Glomerular visceral epithelial cell (primary cell): ENCODE measurements at regions not wholly inside any gene's neighbourhood (a gene's known extent, or its start where the extent isn't known, plus 50 kb on each side); places are given as distances from the start of the nearest gene placed in this dataset.

ENCODE experiments used
- DNase-seq: peaks from one replicate; pipeline ENCODE4 v3.0.0-alpha.2; 2016; ENCODE audit errors: extremely low spot score

DNA sequence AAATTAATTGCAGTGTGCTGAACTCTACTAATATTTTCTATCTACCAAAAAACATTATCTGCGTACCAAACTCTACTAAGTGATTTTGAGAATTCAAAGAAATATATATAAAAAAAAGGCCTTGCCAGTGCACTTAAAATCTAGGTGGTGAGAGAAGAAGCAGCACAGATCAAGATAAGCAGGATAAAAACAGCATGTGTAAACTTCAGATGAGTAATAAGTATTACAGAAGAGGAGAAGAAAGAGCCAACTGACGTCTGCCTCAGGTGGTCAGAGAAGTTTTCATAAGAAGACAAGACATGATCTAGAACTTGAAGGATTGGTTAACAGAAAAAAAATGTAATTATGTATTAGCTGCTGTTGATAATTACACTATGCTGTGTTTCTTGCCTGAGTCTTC lies 166.4 kb downstream of the DUSP6 start:
- no peak for DNase-seq

DNA sequence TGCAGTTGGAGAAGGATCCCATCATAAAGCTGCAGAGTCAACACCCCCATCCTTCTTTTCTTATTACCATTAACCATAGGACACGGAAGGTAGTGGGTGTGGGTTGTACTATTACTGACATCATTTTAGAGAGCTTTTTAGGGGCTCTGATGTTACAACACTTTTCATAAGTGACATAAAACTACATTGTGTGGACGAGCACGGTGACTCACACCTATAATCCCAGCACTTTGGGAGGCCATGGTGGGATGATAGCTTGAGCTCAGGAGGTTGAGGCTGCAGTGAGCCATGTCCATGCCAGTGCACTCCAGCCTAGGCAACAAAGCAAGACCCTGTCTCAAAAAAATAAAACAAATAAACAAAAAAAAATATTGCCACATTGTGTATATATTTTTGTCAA lies 167.1 kb downstream of the DUSP6 start:
- DNase-seq, result no peak

DNA sequence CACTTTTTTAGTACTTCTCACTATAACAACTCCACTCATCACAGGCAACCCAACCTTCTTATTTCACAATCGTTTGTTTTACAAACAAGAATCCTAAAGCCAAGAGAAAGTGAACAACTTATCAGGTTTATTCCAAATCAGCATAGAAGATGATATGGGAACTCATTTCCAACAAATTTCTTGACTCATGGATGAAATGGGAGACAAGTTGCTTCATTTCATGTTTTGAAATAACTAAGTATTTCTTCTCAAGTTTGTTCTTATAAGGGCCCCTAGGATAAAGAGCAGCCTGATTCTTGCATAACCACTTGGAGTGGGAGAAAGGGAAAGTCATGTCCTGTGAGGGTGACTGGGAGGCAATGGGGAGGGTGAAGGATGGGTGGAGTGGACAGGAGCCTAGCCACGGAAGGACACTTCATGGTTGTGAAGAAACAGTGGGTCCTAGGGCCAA lies 168.3 kb downstream of the DUSP6 start:
- DNase-seq, result no peak

DNA sequence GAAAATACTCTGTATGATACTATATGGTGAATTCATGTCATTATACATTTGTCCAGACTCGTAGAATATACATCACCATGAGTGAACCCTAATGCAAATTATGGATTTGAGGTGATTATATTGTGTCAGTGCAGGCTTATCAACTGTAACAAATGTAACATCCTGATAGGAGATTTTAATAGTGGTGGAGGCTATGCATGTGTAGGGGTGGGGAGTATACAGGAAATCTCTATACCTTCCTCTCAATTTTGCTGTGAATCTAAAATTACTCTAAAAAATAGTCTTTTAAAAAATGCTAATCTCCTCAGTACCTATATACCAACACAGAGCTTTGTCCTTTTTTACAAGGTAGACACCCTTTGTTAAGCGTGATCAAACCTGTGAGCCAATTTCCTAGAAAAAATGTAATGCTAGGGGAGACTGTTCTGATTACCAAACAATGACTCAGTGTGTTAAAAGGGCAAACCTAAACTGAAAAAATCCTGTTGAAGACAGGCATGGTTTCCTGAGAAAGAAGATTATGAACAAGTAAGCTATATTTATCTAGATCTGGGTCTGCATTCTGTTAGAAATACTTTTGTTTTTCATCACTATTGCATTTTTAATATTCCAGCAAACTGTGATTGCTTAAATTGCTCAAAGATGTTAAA lies 170.9 kb downstream of the DUSP6 start:
- DNase-seq, result no peak

DNA sequence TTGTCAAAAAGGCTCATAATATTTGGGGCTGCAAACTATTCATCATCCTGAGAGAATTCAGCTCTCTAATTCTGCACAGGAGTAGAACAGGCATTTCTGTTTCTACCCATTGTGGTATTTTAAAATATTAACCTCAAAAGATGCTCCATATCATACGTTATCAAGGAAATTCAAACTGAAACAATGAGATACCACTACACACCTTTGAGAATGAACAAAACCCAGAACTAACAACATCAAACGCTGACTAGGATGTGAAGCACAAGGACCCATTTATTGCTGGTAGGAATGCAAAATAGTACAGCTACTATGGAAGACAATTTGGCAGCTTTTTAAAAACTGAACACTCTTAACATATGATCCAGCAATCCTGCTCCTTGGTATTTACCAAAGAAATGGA lies 171.8 kb downstream of the DUSP6 start:
- DNase-seq, result no peak

DNA sequence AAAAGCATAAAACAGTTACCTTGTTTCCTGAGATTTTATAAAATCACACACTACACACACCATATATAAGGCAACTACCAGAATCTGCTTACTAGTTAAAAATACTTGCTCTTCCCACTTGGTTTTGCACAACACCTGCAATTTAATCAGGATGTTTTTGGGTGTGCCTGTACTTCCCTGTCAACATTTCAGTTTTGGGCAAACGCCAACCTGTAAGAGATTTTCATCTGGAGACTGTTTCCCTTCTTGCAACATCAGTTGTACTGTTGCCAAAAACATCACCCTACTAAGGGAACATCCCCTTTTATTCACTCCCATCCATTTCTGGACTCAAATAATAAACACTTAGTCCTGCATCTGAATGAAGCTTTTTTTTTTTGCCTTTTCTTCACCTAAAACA lies 172.3 kb downstream of the DUSP6 start:
- DNase-seq, result peak; percentile 17

DNA sequence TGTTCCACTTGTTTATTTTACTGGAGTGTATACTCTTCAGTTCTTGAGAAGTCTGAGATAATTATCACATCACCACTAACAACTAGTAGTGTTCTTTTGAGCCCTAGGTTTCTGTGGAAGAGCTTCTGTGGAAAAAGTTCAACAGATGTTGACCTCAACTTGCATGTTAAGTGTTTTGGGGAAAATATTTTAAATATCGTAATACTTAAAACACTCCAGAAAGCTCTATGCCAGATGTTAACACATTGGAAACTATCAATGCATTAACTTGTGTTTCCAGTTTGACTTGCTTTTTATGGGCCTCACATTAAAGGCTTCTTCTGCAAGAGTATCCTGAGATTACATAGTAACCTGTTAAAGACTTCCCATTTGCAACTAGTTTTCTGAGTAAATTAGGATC lies 173.1 kb downstream of the DUSP6 start:
- DNase-seq, result no peak

DNA sequence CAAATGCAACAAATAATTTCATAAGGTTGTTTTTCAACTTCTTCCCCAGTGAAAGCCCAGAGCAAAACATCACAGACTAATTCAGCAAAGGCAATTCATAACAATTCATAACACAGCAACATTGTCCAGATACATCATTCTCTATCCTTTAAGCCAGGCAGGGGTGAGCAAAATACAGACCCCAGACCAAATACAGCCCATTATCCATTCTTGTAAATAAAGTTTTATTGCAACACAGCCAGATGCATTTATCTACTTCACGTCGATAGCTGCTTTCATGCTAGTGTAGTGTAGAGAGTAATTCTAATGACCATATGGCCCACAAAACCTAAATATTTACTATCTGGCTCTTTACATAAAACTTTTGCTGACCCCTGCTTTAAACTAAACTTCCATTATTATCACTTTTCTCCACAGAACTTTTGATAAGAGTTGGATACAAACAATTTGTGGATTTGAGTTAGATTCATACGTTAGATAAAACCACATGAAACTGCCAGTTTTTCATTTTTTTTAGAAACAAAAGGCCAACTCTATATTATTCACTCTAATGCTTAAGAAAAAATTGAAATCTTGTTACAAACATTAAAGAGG lies 174.4 kb downstream of the DUSP6 start:
- no peak for DNase-seq

DNA sequence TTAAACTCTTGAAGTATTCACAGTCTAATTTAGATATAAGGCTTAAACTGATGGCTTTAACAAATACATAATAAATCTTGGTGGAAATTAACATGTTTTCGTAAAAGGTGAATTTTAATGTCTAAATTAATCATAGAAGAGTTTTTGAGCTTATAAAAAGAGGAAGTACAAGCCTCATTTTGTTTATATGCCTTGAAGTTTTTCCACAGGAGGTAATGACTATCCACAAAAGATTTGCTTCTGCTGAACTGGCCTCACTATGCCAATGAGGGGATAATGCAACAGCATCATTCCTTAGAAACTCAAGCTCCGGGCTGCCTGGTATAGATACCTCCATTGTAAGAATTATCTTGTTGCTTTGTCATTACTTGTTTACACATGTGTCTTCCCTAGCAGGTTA lies 175.6 kb downstream of the DUSP6 start:
- DNase-seq, result no peak

DNA sequence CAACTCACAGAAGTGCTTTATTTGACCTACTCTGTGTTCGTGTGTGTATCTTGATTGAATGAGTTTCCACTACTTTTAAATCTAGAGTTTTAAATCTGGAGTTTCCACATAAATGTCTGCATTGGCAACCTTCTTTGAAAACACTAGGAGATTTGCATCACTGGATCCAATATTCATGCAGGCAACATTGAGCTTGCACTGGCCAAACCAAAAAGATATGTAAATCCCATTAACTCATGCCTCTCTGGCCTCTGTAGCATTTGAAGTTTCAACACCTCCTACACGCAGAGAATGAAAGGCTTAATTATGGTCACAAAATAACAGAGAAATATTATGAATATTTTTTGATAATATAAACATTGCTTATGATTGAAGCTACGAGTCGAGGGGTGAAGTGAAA lies 178.6 kb downstream of the DUSP6 start:
- DNase-seq, result no peak

DNA sequence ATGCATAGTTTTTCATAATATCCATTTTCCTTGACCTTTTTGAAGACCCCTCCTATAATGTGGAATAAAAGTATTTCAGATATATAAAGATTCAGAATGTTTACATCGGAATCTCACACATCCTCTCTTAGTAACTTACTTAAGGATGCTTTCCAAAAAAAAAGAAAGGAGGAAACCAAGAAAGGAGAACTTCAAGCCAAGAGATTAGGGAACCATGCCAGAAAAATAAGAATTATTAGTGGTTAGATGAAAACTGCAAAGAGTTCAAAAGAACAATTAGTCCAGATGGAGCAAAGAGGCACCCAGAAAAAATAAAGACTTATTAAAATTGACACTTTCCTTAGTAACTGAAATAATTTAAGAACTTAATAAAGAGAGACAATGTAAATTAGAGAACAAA lies 179.2 kb downstream of the DUSP6 start:
- no peak for DNase-seq

DNA sequence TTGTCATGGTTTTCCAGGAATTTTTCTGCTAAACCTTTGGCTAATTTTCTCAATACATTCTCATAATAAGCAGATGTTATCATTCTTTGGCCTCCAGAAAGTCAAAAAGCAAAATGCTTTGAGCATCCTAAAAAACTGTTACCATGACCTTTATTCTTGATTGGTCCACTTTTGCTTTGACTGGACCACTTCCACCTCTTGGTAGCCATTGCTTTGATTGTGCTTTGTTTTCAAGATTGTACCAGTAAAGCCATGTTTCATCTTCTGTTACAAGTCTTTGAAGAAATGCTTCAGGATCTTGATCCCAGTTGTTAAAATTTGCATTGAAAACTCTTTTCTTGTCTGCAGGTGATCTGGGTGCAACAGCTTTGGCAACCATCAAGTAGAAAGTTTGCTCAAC lies 180.1 kb downstream of the DUSP6 start:
- DNase-seq, result no peak

DNA sequence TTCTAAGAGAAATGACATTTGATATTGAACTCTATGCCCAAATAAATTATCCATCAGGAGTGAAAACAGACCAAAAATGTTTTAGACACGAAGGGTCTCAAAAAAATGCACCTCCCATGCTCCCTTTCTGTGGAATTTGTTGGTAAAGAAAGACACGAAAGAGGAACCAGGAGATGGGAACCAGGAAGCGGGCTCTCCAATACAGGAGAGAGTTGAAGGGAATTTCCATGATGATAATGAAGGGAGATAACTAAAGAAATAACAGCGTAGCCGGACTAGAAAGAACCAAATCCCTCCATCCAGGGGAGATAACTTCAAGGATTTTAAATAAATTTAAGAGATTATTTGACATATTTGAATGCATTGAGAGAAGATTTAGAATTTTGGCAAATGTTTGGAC lies 183.0 kb downstream of the DUSP6 start:
- DNase-seq, result no peak

DNA sequence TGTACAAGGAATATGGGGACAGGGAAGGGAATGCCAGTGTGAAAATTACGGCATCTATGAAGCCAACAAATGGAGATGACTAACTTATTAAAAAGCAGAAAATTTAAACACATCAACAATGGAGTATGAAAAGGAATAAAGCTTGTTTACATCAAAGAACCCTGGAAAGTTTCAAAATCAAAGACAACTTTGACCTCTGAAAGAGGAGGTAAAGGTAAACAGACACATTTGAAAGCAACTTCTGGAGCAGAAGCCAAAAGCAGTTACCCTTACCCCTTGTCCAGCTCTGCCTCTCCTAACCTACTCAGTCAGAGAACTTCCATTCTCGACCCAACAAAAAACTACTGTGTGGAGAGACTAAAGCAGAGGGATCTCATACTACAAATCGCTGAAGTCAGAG lies 184.3 kb downstream of the DUSP6 start:
- no peak for DNase-seq

DNA sequence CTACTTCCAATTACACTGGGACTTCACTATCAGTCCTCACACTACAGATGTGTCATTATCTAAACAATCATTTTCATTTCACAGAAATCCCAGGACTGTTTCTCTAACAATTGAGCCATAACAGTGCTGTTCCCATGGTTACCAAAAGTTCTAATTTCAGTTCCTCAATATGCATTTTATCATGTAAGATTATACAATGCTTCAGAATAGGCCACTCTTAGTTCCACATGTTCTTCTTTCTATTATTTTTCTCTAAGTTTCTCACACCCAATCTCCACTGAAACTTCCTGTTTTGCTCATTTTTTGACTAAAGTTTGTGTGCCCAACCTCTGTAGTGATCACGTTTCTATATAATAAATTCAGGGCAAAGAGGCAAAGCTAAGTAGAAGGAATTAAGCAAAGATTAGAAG lies 185.8 kb downstream of the DUSP6 start:
- DNase-seq, result peak; percentile 12

DNA sequence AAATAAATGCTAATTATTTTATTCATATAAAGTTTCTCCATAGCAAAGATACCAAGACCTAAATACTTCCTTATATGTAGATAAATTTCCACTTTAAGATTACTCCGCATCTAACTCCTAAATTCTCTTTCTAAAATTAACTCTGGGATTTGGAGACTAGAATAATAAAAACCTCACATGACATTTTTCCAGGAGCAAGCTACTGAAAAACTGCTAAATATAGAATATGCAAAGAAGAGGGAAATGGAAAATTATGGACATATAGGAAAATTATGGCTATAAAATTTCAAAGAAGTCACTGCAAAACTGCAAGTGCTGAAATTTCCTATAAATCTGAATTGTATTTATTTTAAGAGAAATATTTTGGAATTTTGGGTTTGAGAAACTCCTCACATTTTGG lies 186.2 kb downstream of the DUSP6 start:
- no peak for DNase-seq

DNA sequence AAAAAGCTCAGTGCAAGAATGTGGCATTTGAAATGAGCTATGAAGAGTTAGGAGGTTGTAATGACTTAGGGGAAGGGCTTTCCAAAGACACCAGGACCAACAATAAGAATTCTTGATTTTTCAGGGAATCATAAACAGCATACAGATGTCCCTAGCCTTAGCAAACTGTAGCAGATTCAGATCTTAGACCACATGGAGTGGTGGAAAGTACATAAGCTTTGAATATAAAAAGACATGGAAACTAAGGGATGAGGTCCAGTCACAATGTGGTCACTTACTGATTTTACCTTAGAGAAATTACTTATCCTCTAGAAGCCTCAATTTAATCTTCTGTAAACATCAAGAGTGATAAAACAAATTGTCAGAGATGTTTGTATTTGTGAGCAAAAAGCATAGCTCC lies 186.6 kb downstream of the DUSP6 start:
- no peak for DNase-seq

DNA sequence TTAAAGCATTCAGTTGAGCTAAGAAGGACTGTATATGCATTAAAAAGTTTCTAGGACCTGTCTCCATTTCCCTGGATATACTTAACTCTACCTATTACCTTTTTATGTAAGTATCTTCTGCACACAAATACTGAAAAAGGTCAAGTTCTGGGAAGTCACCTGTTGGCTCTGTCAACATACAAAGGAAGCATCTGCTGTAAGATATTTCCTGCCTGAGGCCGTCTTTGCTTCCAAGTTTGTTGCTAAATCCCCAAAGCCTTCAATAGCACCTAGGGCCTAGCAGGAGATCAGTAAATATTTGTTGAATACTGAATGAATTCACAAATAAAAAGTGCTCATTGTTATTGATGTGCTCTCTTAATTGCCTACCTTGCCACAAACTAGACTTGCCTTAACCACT lies 188.4 kb downstream of the DUSP6 start:
- no peak for DNase-seq

DNA sequence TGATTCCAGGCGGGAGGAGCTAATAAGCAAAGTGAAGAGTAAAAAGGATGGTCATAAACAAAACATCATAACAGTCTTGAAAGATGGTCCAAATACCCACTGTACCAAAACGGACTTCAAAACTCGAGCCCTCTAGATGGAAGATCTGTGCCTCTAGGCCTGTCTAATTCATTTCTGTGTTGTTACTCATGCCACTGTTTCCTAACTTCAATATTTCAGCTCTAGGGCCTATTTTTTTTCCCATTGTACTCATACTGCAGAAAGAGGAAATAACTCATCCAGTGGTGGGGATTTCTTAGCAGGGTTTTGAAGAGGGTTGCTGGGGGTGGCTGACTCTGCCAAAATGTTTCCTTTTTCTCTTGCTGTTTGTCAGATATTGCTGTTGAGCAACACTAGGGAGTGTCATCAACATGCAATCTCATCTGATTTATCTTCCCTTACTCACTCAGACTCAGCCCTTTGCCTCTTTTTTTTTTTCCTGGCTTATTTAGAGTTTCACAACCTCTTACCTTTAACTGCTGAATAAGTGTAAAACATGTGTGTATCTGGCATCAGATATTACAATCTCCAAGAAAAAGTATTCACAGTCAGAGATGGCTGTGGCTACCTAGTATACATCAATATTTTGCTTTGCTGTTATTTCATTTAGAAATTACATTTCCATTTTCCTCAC lies 189.6 kb downstream of the DUSP6 start:
- peak; percentile 64 for DNase-seq

DNA sequence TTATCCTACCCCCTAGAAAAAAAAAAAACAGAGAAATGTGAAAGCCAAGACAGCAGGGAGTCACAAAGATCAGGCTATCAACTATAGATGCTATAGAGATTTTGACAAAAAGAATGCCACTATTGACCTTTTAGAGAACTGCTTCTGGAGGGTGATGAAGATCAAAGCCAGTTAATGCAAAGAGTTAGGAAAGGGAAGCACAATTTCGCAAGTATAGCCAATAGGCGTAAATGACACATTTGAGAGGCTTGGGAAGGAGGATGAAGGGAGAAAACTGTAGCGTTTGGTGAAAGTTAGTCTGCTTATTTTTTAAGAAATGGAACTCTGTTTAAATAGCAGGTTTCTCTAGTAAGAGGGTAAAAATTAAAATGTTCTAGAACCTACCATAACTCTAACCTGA lies 190.7 kb downstream of the DUSP6 start:
- DNase-seq, result no peak

DNA sequence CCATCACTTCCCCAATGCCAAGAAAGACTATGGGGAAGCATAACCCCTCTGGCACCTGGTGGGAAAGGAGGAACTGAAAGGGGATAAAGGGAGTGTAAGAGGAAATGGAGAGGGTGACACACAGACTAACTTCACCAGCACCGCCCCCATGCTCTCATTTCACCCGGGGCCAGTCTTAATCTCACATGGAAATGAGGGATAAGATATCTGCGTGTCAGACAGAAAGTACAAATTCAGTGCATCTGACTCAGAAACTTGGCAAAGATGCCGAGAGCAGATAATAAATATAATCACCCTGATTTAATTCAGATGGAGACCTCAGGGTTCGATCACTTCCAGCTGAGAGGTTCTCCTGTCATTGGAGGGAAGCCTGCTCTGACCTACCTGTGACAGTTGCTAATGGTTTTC lies 191.6 kb downstream of the DUSP6 start:
- DNase-seq, result peak; percentile 2

DNA sequence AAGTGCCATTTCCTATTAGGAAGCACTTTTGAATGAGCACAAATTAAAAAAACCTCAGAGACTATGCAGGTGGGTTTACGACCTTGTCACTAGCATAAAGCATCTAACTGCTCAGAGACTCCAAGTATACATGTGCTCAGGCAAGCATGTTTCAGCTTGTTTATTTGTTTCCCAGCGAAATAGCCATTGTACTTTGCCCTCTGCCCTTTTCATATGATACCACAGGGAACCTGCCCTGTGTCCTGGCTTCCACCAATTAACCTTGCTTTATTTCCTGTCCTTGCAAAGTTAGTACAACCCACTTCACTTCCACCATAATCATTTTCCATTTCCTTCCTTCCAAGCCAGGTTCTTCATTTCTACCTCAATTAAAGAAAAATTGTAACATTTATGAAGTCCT lies 194.9 kb downstream of the DUSP6 start:
- no peak for DNase-seq

DNA sequence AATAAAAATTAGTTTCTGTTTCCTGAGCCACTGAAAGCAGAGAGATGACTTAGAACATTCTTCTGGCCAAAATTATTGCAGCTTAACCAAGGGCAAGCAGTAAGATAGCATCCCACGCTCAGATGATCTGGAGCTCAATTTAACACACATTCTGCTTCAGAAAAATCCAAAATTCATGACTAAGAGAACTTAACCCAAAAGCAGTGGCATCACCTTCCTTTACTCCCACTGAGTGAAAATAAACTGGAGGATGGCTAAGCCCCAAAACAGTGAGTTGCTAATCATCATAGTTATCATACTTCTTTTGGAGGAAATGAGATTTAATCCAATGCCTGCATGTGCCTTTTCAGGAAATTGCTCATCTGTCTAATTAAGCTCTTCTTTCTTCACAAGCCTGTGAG lies 195.4 kb downstream of the DUSP6 start:
- DNase-seq, result no peak

DNA sequence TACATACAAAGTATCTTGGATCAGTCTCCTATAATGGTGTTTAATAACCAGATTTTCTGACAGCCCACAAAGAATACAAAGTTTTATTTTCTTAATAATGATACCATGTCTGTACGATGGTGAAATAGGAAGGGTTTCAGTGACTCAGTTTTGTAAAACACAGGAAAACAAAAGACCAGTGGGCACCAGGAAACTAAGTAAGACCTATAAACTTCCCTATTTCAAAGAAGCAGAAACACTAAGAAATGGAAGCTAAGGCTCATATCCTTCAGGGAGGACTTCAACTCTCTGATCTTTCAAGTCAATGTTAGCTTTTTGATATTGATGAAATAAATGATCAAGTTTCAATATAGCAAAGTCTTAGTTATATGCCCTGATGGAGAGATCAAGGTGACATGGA lies 196.0 kb downstream of the DUSP6 start:
- DNase-seq, result no peak
